ENCODE measurements at regions not wholly inside any gene's neighbourhood (a gene's known extent, or its start where the extent isn't known, plus 50 kb on each side); places are given as distances from the start of the nearest gene placed in this dataset.

GRCh38 chrX:118261151-118261550 lies 84.8 kb upstream of the WDR44 start:
- TF ChIP-seq POLR2AphosphoS5 (IDR thresholded peaks at IDR 0.05; ENCODE audit: borderline replicate concordance, low read depth, low read length): no peak
- TF ChIP-seq EZH2 (IDR thresholded peaks at IDR 0.05): no peak
- no peak for TF ChIP-seq FOXP2 (optimal IDR thresholded peaks at IDR 0.05; ENCODE audit: control extremely low read depth, extremely low read length, insufficient read depth)
